Tibial nerve (tissue), 3 donors: ENCODE measurements at regions not wholly inside any gene's neighbourhood (a gene's known extent, or its start where the extent isn't known, plus 50 kb on each side); places are given as distances from the start of the nearest gene placed in this dataset.

Experiments
- POLR2A ChIP-seq, 2 donors: fragments of 450-650 bp; IDR thresholded peaks; one replicate each; pipeline ENCODE4 v1.6.1; 2017; ENCODE audit warnings: antibody characterized with exemption in 2 of 2, mild to moderate bottlenecking in 2 of 2, moderate library complexity in 2 of 2
- TF ChIP-seq, protein P1 (sequence below), 5 experiments: fragments of 200-600 bp in 3 of 5; fragments of 450-650 bp in 2 of 5; sonication (generic) in 3 of 5; IDR thresholded peaks; one replicate each; pipeline ENCODE4 v1.5.1; 2016 to 2019; ENCODE audit warnings: antibody characterized with exemption in 5 of 5, mild to moderate bottlenecking in 3 of 5, moderate library complexity in 2 of 5

DNA sequence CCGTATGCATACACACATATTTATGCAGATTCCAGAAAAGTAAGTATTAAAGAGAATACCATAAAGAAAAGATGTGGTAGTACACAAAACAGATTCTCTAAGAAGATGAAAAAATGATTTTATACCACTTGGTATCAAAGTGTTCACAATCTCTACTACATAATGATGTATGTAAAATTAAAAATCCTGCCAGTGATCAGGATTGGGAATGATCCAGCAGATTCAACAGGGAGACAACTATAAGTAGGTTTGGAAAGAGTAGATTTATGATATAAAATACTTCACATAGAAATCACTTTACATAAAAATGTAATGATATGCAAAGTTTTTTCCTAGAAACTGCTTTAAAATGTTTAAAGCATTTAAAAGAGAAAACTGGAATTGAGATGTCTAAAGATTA is 447.0 kb downstream of the CNTNAP4 start:
- TF ChIP-seq, protein P1, sequence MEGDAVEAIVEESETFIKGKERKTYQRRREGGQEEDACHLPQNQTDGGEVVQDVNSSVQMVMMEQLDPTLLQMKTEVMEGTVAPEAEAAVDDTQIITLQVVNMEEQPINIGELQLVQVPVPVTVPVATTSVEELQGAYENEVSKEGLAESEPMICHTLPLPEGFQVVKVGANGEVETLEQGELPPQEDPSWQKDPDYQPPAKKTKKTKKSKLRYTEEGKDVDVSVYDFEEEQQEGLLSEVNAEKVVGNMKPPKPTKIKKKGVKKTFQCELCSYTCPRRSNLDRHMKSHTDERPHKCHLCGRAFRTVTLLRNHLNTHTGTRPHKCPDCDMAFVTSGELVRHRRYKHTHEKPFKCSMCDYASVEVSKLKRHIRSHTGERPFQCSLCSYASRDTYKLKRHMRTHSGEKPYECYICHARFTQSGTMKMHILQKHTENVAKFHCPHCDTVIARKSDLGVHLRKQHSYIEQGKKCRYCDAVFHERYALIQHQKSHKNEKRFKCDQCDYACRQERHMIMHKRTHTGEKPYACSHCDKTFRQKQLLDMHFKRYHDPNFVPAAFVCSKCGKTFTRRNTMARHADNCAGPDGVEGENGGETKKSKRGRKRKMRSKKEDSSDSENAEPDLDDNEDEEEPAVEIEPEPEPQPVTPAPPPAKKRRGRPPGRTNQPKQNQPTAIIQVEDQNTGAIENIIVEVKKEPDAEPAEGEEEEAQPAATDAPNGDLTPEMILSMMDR (IDR thresholded peaks at IDR 0.05): no peak
- no peak for TF ChIP-seq POLR2A (IDR thresholded peaks at IDR 0.05)
